Kidney epithelial cell (primary cell): ENCODE measurements at regions not wholly inside any gene's neighbourhood (a gene's known extent, or its start where the extent isn't known, plus 50 kb on each side); places are given as distances from the start of the nearest gene placed in this dataset.

ENCODE experiments used
- DNase-seq: peaks from one replicate; pipeline ENCODE4 v3.0.0-alpha.2; 2010; ENCODE audit warnings: low read depth
- H3K27me3 ChIP-seq: 2 replicates; pipeline ENCODE4 v1.6.0; 2011; ENCODE audit warnings: low read length; ENCODE audit not compliant: control insufficient read depth, insufficient read depth
- H3K36me3 ChIP-seq: 2 replicates; pipeline ENCODE4 v1.5.1; 2011; ENCODE audit warnings: low read length; ENCODE audit not compliant: control insufficient read depth, insufficient read depth
- H3K4me3 ChIP-seq: 2 replicates; pipeline ENCODE4 v1.5.1; 2011; ENCODE audit warnings: low read depth, mild to moderate bottlenecking, control low read depth, low read length
- TF ChIP-seq, protein P1 (sequence below): IDR thresholded peaks from 2 replicates; pipeline ENCODE4 v1.5.1; 2011; ENCODE audit warnings: mild to moderate bottlenecking, moderate library complexity, low read length, control low read depth, inconsistent platforms; ENCODE audit not compliant: insufficient read depth, poor library complexity, severe bottlenecking

DNA sequence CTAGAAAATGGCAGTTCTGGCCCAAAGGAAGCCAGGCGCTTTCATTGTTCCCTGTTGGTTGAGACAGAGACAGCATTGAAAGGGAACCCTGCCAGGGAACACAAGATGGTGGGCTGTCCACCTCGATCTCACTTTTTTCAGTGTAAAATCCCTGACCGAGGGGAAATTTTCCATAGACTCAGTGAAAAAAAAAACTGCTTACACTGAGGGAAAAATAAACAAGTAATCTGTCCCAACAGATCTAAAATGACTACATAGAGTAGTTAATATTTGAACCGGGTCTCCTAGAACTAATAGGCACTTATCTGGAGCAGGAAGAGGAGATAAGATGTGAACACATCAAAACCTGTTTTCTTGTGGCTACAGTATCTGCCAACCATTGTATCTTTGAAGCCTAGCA is 763.4 kb upstream of the GOLIM4 start:
- no peak for DNase-seq
- Histone ChIP-seq H3K36me3 (no peaks in the 10 kb centered on the region), H3K4me3 (no peak overlapping the region)

DNA sequence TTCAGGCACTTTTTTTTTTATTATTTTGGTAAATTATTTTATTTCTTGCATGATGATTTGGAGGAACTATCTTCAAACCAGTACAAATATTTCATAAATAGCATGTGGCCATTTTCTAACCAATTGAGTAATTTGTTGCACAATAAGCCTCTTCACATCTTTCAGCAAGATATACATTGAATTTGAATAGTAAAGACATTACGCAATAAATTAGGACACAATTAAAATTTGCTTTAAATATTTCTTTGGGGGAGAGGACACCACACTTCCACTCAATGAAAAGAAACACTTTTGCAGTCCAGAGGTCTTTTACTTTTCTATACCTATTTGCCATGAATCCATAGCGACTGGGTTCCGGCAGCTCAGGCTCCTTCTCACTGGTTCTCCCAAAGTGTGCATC is 762.6 kb upstream of the GOLIM4 start:
- Histone ChIP-seq H3K4me3 (no peak overlapping the region), H3K36me3 (no peaks in the 10 kb centered on the region), H3K27me3 (no peaks in the 10 kb centered on the region)
- DNase-seq = no peak
- TF ChIP-seq, protein P1, sequence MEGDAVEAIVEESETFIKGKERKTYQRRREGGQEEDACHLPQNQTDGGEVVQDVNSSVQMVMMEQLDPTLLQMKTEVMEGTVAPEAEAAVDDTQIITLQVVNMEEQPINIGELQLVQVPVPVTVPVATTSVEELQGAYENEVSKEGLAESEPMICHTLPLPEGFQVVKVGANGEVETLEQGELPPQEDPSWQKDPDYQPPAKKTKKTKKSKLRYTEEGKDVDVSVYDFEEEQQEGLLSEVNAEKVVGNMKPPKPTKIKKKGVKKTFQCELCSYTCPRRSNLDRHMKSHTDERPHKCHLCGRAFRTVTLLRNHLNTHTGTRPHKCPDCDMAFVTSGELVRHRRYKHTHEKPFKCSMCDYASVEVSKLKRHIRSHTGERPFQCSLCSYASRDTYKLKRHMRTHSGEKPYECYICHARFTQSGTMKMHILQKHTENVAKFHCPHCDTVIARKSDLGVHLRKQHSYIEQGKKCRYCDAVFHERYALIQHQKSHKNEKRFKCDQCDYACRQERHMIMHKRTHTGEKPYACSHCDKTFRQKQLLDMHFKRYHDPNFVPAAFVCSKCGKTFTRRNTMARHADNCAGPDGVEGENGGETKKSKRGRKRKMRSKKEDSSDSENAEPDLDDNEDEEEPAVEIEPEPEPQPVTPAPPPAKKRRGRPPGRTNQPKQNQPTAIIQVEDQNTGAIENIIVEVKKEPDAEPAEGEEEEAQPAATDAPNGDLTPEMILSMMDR = no peak

More for the DNA sequence above, 763.4 kb upstream of the GOLIM4 start:
- no peaks in the 10 kb centered on the region for H3K27me3 ChIP-seq
- TF ChIP-seq, protein P1 = no peak

DNA sequence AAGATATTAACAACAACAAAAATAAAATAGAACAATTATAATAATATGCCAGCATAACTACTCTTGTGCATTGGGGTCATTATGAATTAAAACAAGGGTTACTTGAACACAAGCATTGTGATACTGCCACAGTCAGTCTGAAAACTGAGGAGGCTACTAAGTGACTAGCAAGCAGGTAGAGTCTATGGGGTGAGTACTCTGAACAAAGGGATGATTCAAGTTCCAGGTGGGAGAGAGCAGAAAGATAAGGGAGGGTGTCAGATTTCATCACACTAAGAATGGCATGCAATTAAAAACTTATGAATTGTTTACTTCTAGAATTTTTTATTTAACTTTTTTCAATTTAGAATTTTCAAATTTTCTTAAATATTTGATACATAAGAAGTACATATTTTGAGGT is 754.4 kb upstream of the GOLIM4 start:
- Histone ChIP-seq H3K36me3 (no peaks in the 10 kb centered on the region), H3K27me3 (peaks cover 4% of the 10 kb centered on the region), H3K4me3 (no peak overlapping the region)
- TF ChIP-seq, protein P1 = no peak
- no peak for DNase-seq

DNA sequence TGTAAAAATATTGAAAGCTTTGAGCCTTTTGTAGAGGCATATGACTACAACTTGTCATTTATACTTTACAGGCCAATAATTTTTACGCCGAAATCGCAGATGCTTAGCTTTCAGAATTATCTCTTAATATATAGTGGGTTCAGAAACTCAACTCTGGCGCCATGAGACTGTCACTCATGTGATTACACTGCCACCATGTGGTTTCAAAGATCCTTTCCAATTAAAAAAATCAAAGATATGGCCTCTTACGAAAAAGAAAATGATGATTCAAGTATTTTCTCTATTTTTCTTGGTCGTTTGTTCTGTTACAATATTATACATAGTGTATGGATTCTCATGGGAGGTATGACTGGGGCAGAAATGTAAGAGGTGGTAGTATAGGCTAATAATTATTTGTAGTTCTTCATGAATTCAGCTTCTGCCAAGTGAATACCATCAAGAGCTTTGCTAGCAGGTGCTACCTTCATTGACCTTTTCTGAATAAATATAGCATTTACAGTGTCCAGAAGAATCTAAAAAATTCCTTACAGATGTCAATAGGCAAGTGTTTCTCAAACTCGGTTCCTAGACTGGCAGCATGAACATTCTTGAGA is 751.7 kb upstream of the GOLIM4 start:
- DNase-seq = peak; percentile 7
- TF ChIP-seq, protein P1 = peak; percentile 57
- H3K36me3 ChIP-seq = no peaks in the 10 kb centered on the region
- peaks cover 8% of the 10 kb centered on the region for H3K27me3 ChIP-seq
- H3K4me3 ChIP-seq = no peak overlapping the region

DNA sequence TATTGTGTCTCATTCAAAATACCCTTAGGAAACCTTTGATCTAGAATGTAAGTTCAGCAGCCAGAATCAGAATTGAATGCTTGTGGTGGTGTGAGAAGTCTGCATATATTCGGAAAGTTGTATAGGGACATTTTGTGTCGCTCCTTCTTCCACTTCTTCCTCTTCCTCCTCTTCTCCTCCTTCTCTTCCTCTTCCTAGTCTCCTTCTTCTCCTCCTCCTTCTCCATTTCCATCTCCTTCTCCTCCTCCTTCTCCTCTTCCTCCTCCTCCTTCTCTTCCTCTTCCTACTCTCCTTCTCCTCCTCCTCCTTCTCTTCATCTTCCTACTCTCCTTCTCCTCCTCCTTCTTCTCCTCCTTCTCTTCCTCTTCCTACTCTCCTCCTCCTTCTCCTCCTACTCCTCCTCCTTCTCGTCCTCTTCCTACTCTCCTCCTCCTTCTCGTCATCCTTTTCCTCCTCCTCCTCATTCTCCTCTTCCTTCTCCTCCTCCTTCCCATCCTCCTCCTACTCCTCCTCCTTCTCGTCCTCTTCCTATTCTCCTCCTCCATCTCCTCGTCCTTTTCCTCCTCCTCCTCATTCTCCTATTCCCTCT is 749.3 kb upstream of the GOLIM4 start:
- no peak overlapping the region for H3K4me3 ChIP-seq
- H3K36me3 ChIP-seq = no peaks in the 10 kb centered on the region
- DNase-seq = no peak
- TF ChIP-seq, protein P1 = no peak
- peaks cover 8% of the 10 kb centered on the region for H3K27me3 ChIP-seq

DNA sequence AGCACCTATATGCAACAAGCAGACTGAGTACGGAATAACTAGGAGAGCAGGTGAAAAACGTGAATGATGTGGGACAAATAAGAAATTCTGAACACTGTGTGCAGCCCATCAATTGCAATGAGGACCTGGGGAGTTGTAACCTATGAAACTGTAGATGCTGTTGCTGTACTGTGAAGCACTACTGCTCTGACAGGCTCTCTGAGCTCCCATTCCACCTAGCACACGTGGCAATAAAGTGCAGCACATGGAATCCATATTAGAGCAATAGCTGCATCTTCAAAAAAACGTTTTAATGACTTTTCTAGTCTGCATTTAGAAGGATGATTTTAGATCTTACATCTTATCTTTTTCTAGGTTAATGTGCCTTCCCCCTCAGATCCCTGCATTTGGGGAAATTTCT is 748.7 kb upstream of the GOLIM4 start:
- TF ChIP-seq, protein P1 = no peak
- no peaks in the 10 kb centered on the region for H3K36me3 ChIP-seq
- H3K4me3 ChIP-seq = no peak overlapping the region
- DNase-seq = no peak
- peaks cover 8% of the 10 kb centered on the region for H3K27me3 ChIP-seq
